ENCODE measurements at regions not wholly inside any gene's neighbourhood (a gene's known extent, or its start where the extent isn't known, plus 50 kb on each side); places are given as distances from the start of the nearest gene placed in this dataset.

- Histone ChIP-seq H3K4me3 (no peak overlapping the region), H3K27ac (no peak overlapping the region), H3K9me3 (no peaks in the 10 kb centered on the region), H3K27me3 (no peaks in the 10 kb centered on the region), H3K4me1 (no peaks in the 10 kb centered on the region), H3K36me3 (no peaks in the 10 kb centered on the region)
- TF ChIP-seq POLR2A (IDR thresholded peaks at IDR 0.05) (no peak), CTCF (IDR thresholded peaks at IDR 0.05) (no peak)
- ATAC-seq (no peak), DNase-seq (no peak)
- WGBS (ENCODE audit: insufficient coverage, low coverage, low lambda C conversion rate, missing lambda C conversion rate): 57% methylated on average over 2 of the region's 2 CpGs
- intact Hi-C loops (cut with DNase I): no loop called here
These were observed 472.4 kb upstream of the MGMT start for GRCh38 chr10:128994598-128995143.

- TF ChIP-seq CTCF (IDR thresholded peaks at IDR 0.05): no peak
- TF ChIP-seq POLR2A (IDR thresholded peaks at IDR 0.05): no peak
- intact Hi-C loops (cut with DNase I): no loop called here
- no peaks in the 10 kb centered on the region for H3K9me3 ChIP-seq
- ATAC-seq: no peak
- 60% methylated on average over 1 of the region's 2 CpGs for WGBS (ENCODE audit: insufficient coverage, low coverage, low lambda C conversion rate, missing lambda C conversion rate)
- H3K4me3 ChIP-seq: no peak overlapping the region
- DNase-seq: no peak
- no peaks in the 10 kb centered on the region for H3K4me1 ChIP-seq
- no peaks in the 10 kb centered on the region for H3K27me3 ChIP-seq
- no peaks in the 10 kb centered on the region for H3K36me3 ChIP-seq
- H3K27ac ChIP-seq: no peak overlapping the region
These were observed 471.4 kb upstream of the MGMT start for GRCh38 chr10:128995676-128996075.

- DNase-seq: no peak
- Histone ChIP-seq H3K27me3 (no peaks in the 10 kb centered on the region), H3K36me3 (no peaks in the 10 kb centered on the region), H3K4me1 (no peaks in the 10 kb centered on the region), H3K9me3 (no peaks in the 10 kb centered on the region), H3K27ac (no peak overlapping the region), H3K4me3 (no peak overlapping the region)
- ATAC-seq: no peak
- WGBS (ENCODE audit: insufficient coverage, low coverage, low lambda C conversion rate, missing lambda C conversion rate): 86% methylated on average over 1 of the region's 8 CpGs
- intact Hi-C loops (cut with DNase I): no loop called here
- TF ChIP-seq POLR2A (IDR thresholded peaks at IDR 0.05): no peak
- no peak for TF ChIP-seq CTCF (IDR thresholded peaks at IDR 0.05)
These were observed 470.9 kb upstream of the MGMT start for GRCh38 chr10:128996092-128996491.

GRCh38 chr10:128998101-128998805 lies 468.8 kb upstream of the MGMT start:
- DNase-seq (no peak), ATAC-seq (no peak)
- Histone ChIP-seq H3K36me3 (no peaks in the 10 kb centered on the region), H3K27me3 (no peaks in the 10 kb centered on the region), H3K4me1 (no peaks in the 10 kb centered on the region), H3K9me3 (no peaks in the 10 kb centered on the region), H3K27ac (no peak overlapping the region), H3K4me3 (no peak overlapping the region)
- TF ChIP-seq CTCF (IDR thresholded peaks at IDR 0.05) (no peak), POLR2A (IDR thresholded peaks at IDR 0.05) (no peak)
- WGBS (ENCODE audit: insufficient coverage, low coverage, low lambda C conversion rate, missing lambda C conversion rate): 68% methylated on average over 10 of the region's 10 CpGs
- intact Hi-C loops (cut with DNase I): no loop called here
